HK-2 (cell line): ENCODE measurements at regions not wholly inside any gene's neighbourhood (a gene's known extent, or its start where the extent isn't known, plus 50 kb on each side); places are given as distances from the start of the nearest gene placed in this dataset.

Experiments used
- DNase-seq: peaks from one replicate; pipeline ENCODE4 v3.0.0-alpha.2; 2018; ENCODE audit not compliant: unreplicated experiment

DNA sequence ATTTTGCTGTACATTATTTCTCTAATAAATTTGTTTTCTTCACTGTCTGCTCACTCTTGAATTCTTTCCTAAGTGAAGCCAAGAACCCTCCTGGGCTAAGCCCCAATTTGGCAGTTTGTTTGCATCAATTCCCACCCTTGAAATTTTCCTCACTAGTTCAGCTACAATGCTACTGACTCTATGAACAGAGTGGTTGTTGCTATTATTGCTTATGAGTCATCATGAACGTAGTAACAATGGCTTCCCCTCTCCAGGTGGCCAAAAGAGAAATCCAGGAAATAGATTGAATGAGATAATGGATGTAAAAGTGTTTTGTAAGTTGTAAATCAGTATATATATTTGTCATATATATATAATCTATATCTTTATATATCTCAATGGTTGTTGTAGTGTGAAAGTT, 193.0 kb downstream of the URB2 start:
- no peak for DNase-seq

DNA sequence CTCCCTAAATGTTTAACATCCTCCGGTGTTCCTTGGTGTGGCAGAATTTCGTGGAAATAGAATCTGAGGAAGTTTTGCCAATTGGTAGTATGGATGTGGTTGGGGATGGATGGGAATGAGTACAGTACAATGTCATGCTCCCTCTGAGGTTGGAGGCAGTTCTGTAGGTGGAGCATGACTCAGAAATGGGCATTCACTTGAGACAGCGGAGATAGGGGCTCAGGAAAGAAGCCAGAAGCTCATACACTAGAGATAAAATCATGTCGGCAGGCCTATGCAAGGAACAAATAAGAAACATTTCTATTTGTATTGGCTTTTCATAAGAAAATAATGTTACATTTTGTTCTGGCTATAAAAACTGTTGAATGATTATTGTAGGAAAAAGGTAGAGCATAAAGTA, 196.0 kb downstream of the URB2 start:
- DNase-seq, result no peak

DNA sequence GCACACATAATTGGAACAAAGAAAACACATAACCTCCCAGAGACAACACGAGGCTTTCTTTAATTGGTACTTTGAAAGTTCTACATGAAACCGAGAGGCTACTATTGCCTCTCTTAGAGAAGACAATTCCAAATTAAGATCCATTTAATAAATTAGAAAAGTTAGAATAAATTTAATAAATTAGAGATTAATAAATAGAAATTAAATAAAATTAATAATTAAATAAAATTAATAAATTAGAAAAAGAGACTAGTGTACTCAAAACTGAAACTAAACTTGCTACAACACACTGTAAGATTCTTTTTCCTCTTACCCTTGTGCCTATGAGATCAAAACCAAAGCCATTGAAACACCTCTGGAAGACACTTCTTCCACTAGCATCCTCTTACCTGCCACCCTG, 199.0 kb downstream of the URB2 start:
- no peak for DNase-seq

DNA sequence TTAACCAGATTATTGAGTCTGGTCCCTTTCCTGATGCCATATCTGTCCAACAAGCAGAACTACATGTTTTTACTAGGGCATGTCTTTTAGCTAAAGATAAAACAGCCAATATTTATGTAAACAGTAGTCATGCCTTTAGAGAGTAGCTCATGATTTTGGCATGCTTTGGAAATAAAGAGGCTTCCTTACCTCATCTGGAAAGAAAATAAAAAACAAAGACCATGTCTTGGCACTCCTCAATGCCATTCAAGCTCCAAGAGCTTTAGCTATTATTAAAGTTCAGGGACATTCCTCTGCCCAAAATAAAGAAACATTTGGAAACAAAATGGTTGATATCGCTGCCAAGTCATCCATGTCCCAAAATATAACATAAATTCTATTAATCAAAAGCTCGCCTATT, 202.4 kb downstream of the URB2 start:
- no peak for DNase-seq

DNA sequence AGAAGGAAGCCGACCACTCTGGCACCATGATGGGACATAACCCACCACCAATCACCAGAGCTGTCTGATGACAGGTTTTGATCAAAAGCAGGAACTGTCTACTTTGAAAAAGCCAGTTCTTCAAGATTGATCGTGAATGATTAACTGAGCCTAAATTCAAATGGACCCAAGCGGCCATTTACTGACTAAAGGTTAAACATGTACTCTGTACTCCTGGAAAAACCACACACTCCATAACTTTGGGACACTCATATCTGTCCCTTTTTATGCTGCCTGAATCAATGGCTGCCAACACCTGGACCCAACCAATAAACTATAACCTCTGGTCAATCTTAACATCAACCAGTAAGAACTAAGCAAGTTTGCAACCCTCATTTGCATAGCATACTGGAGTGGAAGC, 206.6 kb downstream of the URB2 start:
- DNase-seq, result no peak

DNA sequence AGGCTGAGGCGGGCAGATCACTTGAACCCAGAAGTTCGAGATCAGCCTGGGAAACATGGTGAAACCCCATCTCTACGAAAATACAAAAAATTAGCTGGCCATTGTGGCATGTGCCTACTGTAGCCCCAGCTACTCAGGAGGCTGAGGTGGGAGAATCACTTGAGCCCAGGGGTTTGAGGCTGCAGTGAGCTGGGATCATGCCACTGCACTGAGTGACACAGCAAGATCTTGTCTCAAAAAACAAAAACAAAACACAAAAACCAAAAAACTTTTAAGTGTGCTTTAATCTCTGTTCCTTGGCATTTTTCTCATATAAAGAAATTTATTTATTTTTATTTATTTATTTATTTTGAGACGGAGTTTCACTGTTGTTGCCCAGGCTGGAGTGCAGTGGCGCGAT, 208.2 kb downstream of the URB2 start:
- DNase-seq, result no peak

DNA sequence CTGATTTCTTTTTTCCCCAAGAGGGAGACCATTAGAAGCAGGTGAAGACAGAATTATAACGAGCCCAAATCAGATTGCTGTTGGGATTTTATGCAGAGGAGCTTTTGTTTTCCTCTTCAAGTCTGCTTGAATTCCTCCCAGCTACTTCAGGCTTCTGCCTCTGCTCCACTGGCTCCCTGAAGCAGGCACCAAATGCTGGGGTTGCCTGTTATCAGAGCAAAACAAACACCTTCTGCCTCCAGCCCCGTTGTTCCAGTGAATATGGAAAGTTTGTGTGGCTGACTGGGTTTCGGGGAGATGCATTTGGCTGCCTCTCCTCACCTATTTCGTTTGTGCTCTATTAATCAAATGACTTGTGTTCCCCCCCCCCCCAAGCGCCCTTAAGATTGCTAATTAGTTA, 209.2 kb downstream of the URB2 start:
- no peak for DNase-seq

DNA sequence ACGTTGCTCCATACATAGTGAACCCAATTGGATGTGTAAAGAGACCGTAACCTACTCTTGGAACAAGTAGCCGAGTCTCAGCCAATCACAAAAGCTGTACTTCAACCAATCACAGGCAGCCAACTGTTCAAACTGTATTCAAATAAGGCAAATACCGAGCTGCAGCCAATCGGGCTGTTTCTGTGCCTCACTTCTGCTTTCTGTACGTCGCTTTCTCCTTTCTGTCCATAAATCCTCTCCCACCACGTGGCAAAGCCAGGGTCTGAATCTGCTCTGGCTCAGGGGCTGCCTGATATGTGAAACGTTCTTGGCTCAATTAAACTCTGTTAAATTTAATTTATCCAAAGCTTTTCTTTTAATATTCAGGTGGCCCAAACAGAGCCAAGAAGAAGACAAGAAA, 210.3 kb downstream of the URB2 start:
- no peak for DNase-seq

DNA sequence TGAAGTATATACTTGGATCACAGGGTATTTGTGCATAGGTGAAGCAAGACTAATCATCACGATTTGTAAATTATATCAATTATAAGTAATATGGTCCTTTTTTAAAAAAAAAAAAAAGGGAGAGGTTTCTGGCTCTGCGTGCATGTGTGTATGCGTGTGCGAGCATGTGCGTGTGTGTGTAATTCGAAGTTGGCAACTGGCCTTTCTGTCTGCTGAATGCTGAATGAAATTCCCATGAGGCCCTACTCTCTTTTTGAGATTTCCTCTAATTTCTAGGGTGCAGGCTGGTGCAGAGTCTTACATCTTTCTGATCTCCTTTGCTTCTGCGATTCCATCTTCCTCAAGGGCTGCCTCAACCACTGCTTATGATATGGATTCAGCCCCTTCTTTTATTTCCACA, 212.2 kb downstream of the URB2 start:
- no peak for DNase-seq

DNA sequence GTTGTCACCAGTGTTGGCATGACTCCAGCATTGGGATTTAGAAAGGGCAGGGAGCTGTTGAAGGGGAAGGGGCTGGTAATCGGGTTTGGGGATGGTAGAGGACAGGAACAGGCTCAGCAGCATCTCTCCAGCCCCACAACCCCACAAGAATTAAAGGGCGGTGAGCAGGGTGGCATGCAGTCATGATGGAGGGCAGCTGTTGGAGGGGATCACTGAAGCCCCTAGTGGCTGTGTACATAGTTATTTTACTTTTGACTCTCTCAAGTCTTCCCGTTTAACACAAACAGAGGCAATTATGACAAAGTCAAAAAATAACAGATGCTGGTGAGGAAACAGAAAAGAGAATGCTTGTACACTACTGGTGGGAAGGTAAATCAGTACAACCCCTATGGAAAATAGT, 213.8 kb downstream of the URB2 start:
- no peak for DNase-seq

DNA sequence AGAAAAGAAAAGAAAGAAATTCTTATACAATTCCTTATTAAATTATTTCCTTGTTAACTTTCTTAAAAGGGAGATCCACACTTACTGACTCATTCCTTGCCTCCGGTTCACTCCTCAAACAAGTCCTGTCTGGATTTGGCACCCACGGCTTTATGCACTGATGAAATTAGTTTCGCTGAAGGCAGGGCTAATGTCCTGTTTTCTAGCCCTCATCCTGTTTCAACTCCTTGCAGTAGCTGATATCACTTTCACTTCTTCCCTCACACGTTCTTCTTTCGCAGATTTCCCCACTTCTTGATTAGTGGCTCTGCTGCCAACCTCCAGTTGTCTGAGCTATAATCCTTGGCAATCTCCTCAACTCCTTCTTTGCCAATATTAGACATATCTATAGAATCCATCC, 215.2 kb downstream of the URB2 start:
- no peak for DNase-seq

DNA sequence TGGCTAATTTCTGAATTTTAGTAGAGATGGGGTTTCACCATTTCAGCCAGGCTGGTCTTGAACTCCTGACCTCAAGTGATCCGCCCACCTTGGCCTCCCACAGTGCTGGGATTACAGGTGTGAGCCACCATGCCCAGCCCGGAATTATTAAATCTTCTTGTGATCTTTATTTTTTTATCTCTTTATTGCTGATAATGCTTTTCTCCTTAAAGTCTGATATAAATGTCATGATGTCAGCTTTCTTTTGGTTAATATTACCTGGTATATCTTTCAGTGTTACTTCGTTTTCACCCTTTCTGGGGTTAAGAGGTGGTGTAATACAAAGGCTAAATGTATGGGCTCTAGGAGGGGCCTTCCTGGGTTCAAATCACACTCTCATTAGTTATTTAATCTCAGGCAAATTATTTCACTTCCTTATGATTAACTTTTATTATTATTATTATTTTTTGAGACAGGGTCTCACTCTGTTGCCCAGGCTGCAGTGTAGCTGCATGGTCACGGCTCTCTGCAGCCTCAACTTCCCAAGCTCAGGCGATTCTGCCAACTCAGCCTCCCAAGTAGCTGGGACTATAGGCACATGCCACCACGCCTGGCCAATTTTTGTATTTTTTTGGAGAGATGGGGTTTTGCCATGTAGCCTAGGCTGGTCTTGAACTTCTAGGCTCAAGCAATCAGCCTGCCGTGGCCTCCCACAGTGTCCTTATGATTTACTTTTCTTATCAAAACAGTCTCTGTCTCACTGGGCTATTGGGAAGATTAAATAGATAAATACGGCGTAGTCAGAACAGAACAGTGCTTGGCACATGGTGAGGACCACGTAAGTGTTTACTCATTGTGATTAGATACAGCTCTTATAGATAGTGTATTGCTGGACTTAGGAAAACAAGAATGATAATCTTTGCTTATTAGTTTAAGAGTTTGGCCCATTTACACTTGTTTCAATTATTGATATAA, 216.5 kb downstream of the URB2 start:
- no peak for DNase-seq

DNA sequence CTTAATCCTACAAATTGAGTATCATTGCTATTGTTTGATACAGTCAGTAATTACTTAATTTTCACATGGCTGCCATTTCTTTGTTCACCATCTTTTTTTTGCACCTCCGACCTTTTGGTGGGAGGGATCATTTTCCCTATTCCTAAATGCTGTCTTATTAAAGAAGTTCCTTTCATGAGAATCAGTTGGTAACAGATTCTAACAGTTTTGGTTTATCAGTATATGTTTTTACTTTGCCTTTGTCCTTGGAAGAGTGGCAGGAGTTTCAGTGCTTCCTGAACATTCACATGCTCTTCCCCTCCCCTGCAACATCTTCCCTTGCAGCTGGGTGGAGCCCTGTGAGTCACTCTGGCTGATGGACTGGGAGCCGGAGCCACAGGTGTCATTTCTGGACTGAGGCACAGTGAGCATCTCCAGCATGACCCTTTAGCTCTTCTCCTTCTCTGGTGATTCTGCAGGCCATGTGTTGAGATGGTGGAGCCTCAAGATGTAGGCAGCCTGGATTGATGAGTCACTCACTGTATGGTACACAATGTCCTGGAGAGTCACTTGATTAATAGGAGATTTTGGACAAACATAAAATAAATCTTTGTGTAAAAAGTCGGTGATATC, 217.7 kb downstream of the URB2 start:
- DNase-seq, result peak; percentile 13

DNA sequence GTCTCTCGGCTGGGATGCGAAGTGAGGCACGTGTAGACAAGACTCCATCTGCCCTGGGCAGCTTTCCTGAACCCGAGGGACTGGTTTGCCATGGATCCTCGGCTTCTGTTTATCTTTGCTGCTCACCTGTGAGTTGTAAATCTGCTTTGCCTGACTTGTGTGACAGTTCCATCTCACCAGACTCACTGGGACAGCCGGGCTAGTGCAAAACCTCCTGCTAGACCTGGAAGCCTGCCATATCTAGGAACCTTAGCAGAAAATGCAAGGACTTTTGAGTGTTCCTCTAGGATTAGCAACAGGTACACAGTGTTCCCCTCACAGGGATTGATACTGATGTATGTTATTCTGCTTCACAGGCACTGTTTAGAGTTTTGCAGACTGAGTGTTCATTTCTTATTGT, 218.6 kb downstream of the URB2 start:
- no peak for DNase-seq

DNA sequence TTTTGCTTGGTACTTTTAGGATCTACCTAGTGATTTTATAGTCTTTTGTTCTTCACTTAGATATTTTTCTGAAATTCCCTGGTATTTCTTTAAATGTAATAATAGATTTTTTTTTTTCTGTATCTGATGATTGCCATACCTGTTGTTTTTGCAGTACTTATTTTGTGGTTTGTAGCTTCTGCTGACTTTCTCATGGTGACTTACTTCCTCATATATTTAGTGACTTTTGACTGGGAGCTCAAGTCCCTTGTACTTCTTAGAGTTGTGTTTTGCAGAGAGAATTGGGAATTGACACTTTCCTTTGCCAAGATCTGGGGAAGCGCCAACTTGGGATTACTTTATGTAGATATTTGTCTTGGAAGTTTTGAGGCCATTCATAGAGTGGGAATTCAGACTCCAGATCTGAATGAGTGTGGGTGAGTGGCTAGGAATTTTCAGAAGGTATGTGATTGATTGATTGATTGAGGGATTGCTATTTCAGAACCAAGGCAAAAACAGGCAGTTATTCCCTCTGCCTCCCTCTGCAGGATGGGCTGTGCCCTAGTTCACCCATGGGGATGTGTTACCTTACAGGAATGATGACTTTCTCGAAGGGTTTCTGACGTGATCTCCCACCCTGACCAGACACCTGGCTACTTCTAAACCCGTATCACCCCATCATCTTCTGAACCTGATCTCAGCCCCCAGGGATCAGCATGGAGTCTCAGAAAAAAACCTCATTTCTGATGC, 219.5 kb downstream of the URB2 start:
- DNase-seq, result no peak

DNA sequence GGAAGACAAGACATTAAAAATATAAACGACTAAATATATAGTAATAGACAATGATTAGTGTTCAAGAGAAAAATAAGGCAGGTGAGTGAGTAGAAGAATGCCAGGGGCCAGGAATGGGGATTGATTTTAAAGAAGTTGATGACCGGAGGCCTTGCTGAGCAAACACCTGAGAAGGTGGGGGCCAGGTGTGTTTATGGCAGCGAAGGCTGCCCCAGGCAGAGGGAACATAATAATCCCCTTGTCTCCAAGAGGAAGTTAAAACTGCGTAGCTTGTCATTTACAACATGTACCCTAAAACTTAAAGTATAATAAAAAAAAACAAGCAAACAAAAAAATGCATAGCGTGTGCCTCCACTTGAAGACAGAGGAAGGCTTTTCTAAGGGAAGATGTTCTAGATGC, 220.3 kb downstream of the URB2 start:
- no peak for DNase-seq

DNA sequence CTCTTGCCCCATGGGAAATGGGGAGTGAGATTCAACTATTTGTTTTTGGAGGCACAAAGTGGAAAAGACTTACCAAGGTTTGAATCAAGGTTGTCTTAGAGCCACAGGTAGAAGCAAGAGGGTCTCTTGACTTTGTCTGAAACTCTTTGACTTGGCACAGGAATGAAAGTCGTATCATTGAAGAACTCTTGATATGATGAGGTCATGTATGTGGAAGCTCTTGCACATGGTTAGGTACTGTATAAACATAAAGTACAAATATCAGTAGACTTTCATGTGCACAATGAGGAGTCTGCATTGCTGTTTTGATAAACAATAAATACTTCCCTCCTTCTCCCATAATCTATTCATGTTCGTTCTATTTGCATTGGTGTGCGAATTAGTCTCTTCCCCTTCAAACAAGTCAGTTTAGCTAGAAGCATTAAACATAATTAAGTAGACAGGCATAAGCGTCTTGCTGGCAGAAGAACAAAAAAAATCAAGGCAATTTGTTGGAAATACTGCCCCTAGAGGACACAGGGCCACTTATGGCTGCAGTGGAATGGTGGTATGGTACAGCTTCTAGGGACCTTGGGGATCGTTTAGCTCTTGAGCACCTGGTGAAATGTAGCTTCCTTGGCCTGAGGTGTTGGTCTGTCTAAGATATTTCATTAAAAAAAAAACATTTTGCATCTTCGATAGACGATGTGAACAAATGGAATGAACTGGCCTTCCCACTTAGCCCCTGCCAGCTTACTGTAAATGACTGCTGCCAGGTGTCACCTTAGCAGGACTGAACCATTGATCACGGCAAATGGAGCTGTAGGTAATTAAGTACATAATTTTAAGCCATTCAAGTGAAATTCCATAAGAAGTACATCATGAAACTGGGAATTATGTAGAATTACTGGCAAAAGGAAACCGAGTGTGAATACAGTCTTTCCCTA, 218.0 kb upstream of the GALNT2 start:
- no peak for DNase-seq

DNA sequence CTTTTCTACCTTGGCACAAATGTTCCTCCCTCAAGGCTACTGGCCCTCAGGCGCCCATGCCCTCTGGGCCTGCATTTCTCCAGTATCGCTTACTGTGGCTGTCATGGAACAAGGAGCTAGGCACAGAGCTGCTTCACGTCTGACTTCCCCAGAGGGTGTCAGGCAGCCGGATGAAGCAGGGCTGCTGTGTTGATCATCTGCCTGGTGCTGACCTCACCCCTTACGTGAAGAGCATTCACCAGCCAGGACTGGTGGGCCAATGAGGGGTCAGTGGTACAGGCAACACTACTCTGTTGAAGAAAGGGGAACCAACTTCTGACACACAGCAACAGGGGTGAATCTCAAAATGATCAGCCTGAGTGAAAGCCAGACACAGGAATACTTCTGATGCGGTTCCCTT, 215.5 kb upstream of the GALNT2 start:
- no peak for DNase-seq

DNA sequence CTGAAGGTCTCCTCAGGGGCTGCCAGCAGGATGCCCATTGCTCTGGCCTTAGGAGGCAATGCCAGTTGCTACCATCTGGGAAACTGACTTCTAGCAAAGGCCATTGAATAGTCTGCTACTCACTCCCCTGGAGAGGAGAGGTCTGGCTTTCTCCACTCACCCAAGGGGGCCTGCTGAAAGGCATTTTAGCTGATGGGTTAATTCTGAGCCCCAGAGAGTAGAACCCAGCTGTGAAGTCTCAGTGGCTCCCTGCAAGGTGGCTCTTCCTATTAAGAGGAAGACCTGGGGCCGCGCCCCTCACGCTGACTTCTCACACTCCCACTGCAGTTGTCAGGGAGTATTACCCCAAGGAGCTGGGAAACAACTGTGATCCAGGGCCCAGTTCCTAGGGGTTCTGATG, 213.3 kb upstream of the GALNT2 start:
- DNase-seq, result no peak

DNA sequence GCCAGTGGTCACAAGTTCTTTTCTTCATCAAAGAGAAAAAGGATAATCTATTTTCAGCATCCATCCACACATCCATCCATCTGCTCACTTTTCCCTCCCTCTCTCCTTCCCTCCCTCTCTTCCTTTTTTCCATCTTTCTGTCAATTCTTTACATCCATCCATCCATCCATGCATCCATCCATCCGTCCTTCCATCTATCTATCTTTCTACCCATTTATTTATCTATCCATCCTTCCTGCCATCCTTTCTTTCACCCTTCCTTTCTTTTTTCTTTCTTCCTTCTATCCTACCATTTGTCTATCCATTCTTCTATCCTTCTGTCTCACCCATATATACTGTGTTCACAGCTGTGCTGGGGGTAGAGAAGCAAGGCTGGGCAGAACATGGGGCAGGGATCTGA, 212.4 kb upstream of the GALNT2 start:
- no peak for DNase-seq

DNA sequence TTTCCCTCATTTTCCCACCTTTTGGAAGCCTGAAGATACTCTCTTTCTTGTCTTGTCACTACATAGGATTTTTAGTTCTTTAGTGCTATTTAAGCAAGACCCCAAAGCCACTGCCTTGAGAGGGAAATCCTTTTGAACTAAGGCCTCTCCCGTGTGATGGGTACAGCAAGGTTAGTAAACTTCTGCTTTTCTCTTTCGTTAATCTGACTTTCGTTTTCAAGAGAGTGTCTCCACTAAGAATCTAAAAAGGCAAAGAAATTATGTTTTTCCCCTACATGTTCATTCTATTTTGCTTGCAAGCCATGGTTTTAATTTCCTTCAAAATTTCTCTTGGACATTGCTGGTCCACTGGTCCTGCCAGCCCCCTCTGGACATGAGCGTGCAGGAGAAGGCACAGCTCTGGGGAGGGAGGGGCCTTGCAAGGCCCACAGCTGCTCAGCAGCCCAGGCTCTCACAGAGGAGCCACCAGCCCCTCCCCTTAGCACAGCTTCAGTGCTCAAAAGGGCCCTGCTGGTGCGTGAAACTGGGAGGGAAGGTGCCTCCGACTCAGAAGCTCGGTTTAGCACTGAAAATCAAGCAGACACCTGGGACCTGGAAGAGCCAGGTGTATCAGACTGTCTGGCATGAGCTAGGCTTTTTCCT, 210.9 kb upstream of the GALNT2 start:
- no peak for DNase-seq
